ENCODE measurements at regions not wholly inside any gene's neighbourhood (a gene's known extent, or its start where the extent isn't known, plus 50 kb on each side); places are given as distances from the start of the nearest gene placed in this dataset.

DNA sequence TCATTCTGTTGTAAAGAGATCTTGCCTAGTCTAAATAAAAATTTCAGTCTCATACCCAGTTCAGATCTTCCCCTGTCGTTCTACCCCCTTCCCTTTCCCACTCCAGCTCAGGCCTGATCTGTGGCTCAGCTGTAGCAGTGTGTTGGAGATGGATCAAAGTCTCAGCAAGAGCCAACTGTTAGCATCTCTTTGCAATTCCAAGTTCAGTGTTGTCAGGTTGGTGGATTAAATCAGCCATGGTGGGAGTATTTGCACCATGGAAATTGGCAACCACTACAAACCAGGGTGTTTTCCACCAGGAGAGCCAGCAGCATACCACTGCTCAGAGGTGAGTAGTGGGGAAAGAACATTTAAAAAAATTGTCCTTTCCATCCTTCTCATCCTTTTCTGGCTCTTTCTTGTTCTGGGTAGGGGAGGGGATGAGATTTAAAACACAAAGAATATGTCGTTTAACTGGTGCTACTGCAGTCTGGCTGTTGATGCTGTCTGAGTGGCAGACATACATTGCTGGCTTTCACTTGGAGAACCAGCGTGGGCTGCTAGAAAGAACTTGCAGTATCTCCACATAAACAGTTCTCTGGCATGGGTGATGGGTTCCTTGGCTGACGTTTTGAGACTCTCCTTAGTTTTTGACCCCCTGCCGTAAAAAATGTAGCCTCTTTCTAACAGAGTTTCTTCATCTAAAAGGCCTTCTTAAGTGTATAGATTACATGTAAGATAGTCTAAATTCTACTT, 514.1 kb downstream of the RAB38 start:
- H3K4ac ChIP-seq (ENCODE audit: low read depth, low read length): no peak overlapping the region
- H3T11ph ChIP-seq (ENCODE audit: low read length): no peak overlapping the region
- H3K18ac ChIP-seq (ENCODE audit: insufficient read length, low read depth, low read length): no peak overlapping the region
- H3K23ac ChIP-seq (ENCODE audit: insufficient read length, low read depth, low read length): no peak overlapping the region
- H3K9me3 ChIP-seq (ENCODE audit: control insufficient read depth, low read depth, low read length): no peaks in the 10 kb centered on the region
- H3K27me3 Mint-ChIP-seq (ENCODE audit: low read depth): no peaks in the 10 kb centered on the region; the same call in 1 of the 2 replicates
- DNase-seq: no peak
- no peak overlapping the region for H4K8ac ChIP-seq (replicated peaks; ENCODE audit: insufficient read length, low read depth, low read length)
- H2BK120ac ChIP-seq (ENCODE audit: low read depth, low read length, poor library complexity, severe bottlenecking): no peak overlapping the region
- no peaks in the 10 kb centered on the region for H3K23me2 ChIP-seq (ENCODE audit: insufficient read length, low read depth, low read length, poor library complexity, severe bottlenecking)
- no peak overlapping the region for H2BK15ac ChIP-seq (ENCODE audit: low read depth, low read length)
- WGBS (ENCODE audit: extremely low coverage, insufficient read length, low lambda C conversion rate): no CpG with 5 or more reads among the region's 5 CpGs
- no peak overlapping the region for H2BK20ac ChIP-seq (ENCODE audit: low read depth, low read length, poor library complexity, severe bottlenecking)
- no peaks in the 10 kb centered on the region for H4K20me1 ChIP-seq (ENCODE audit: control insufficient read depth, insufficient read depth, insufficient read length)
- H4K91ac ChIP-seq (ENCODE audit: insufficient read length, low read depth, low read length): no peak overlapping the region
- H2BK5ac ChIP-seq (ENCODE audit: insufficient read length, low read length): no peak overlapping the region
- no peak overlapping the region for H2BK12ac ChIP-seq (ENCODE audit: insufficient read length, low read depth, low read length)
- H2AFZ ChIP-seq (ENCODE audit: low read length): no peak overlapping the region
- no peak overlapping the region for H3K27ac Mint-ChIP-seq
- H4K5ac ChIP-seq (ENCODE audit: insufficient read length, low read depth, low read length): no peak overlapping the region
- H3K27ac ChIP-seq (ENCODE audit: insufficient read length, low read depth, low read length): no peak overlapping the region
- H3K14ac ChIP-seq (ENCODE audit: insufficient read depth, low read length): no peak overlapping the region
- H3K56ac ChIP-seq (ENCODE audit: insufficient read length, low read depth, low read length): no peak overlapping the region
- TF ChIP-seq CTCF (conservative IDR thresholded peaks at IDR 0.05): no peak
- no peak overlapping the region for H3K4me3 Mint-ChIP-seq
- no peaks in the 10 kb centered on the region for H3K27me3 ChIP-seq (ENCODE audit: insufficient read depth, low read length)
- no peak overlapping the region for H2AK5ac ChIP-seq (ENCODE audit: insufficient read length, low read length)
- peaks cover 0 to 5% of the 10 kb centered on the region in 2 experiments; a peak in 1 of 5 replicates for H3K9me3 Mint-ChIP-seq
- 0 out of 7 replicates have a peak, but pooled peaks cover 0 to 5% (median 0%) of the 10 kb centered on the region in 3 experiments for H3K36me3 Mint-ChIP-seq (ENCODE audit: insufficient read depth in 1 of 3, low read depth in 3 of 3)
- H3K79me2 ChIP-seq (ENCODE audit: insufficient read depth, low read length): no peaks in the 10 kb centered on the region; the same call in 1 of the 2 replicates
- H3K4me2 ChIP-seq (ENCODE audit: insufficient read depth, insufficient read length, low read length): no peak overlapping the region
- no peaks in the 10 kb centered on the region for H3K79me1 ChIP-seq (ENCODE audit: insufficient read depth, low read depth, low read length, poor library complexity, severe bottlenecking)
- no peak overlapping the region for H3K9ac ChIP-seq (ENCODE audit: extremely low read depth, insufficient read length, low read length)
- H3K4me1 ChIP-seq (ENCODE audit: insufficient read depth, low read length): no peaks in the 10 kb centered on the region
- peaks cover 0 to 4% of the 10 kb centered on the region in 2 experiments; a peak in 1 of 4 replicates for H3K4me1 Mint-ChIP-seq

All from H9 (cell line).